ENCODE measurements at regions not wholly inside any gene's neighbourhood (a gene's known extent, or its start where the extent isn't known, plus 50 kb on each side); places are given as distances from the start of the nearest gene placed in this dataset.

DNA sequence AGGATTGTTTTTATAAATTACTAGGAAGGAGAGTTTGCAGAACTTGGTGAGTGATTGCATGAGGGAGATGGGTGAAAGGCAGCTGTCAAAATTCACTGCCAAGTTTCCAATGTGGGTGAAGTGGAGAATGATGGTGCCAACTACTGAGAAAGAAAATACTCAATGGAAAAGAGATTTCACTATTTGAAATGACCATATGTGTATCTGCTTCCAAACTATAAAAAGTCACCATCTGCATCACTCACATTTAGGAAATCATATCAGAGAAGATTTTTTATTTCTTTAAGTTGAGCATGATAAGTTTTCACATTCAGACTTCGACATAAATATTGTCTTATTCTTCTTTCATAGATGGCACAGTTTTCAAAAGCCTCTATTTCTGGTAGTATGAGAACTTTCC is 570.0 kb upstream of the DSEL start:
- Histone ChIP-seq H3K9me3 (ENCODE audit: low read length) (no peaks in the 10 kb centered on the region), H3K36me3 (ENCODE audit: insufficient read depth, low read length) (no peaks in the 10 kb centered on the region), H3K9ac (ENCODE audit: low read length) (no peak overlapping the region), H3K4me1 (ENCODE audit: insufficient read depth, low read length) (no peaks in the 10 kb centered on the region), H3K27ac (ENCODE audit: low read depth, low read length) (no peak overlapping the region), H3K4me3 (ENCODE audit: low read depth in 1 of 2, low read length in 2 of 2) (no peak overlapping the region), H3K27me3 (ENCODE audit: control insufficient read depth in 1 of 2, insufficient read depth in 2 of 2, low read length in 2 of 2) (no peaks in the 10 kb centered on the region)

DNA sequence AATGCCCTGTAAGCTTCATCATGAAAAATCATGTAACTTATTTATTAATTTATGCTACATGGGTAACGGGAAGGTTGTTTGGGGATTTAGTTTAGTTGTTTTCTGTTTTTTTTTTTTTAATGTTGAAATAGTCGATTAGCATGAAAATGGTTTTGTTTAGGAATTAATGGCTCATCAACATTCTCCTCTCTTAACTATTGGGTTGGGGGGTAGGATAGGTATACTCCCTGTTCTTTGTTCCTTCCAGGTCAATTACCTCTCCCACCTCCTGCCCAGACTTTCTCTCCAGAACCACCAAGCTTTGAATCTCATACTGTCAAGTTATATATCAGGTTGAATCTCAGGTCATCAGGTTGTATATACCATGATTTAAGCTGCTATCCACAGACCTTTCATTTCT is 568.7 kb upstream of the DSEL start:
- Histone ChIP-seq H3K9me3 (ENCODE audit: low read length) (no peaks in the 10 kb centered on the region), H3K27me3 (ENCODE audit: control insufficient read depth in 1 of 2, insufficient read depth in 2 of 2, low read length in 2 of 2) (no peaks in the 10 kb centered on the region), H3K36me3 (ENCODE audit: insufficient read depth, low read length) (no peaks in the 10 kb centered on the region), H3K4me1 (ENCODE audit: insufficient read depth, low read length) (no peaks in the 10 kb centered on the region), H3K4me3 (ENCODE audit: low read depth in 1 of 2, low read length in 2 of 2) (no peak overlapping the region), H3K27ac (ENCODE audit: low read depth, low read length) (no peak overlapping the region), H3K9ac (ENCODE audit: low read length) (no peak overlapping the region)

DNA sequence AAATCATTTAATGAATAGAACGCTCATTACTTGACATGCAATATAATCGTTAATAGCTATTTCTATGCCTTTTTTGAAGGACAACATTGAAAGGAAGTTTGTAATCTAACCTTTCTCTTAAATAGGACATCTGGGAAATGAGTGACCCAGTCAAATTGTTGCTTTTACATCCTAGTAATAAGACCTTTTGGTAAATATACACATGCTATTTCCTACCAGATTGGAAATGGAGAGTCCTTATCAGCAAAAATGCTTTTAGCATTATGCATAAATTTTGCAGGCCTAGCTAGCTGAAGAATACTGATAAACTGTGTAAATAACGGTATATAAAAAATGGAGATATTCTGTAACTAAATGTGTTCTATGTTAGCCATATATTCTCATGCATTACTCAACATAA is 567.3 kb upstream of the DSEL start:
- H3K4me3 ChIP-seq (ENCODE audit: low read depth in 1 of 2, low read length in 2 of 2), result no peak overlapping the region
- no peaks in the 10 kb centered on the region for H3K4me1 ChIP-seq (ENCODE audit: insufficient read depth, low read length)
- no peaks in the 10 kb centered on the region for H3K9me3 ChIP-seq (ENCODE audit: low read length)
- H3K27me3 ChIP-seq (ENCODE audit: control insufficient read depth in 1 of 2, insufficient read depth in 2 of 2, low read length in 2 of 2), result no peaks in the 10 kb centered on the region
- H3K9ac ChIP-seq (ENCODE audit: low read length), result no peak overlapping the region
- no peaks in the 10 kb centered on the region for H3K36me3 ChIP-seq (ENCODE audit: insufficient read depth, low read length)
- no peak overlapping the region for H3K27ac ChIP-seq (ENCODE audit: low read depth, low read length)

DNA sequence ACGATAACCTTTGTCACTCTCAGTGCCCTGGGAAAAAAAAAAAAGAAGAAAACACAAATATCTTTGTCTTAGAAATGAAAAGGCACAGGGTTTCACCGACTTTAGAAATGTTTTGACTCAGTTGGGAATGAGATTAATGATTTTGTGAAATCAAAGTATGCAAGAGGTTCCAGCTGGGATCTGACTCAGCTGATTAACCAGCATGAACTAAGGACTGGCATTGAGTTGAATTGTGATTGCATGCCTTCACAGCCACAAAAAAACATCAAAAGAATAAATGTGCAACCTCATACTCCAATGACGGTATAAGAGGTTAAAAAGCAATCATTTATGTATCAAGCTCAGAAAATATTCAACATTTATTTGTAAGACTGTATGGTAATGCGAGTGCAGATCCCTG is 566.6 kb upstream of the DSEL start:
- H3K4me1 ChIP-seq (ENCODE audit: insufficient read depth, low read length), result no peaks in the 10 kb centered on the region
- no peak overlapping the region for H3K27ac ChIP-seq (ENCODE audit: low read depth, low read length)
- H3K9me3 ChIP-seq (ENCODE audit: low read length), result no peaks in the 10 kb centered on the region
- H3K27me3 ChIP-seq (ENCODE audit: control insufficient read depth in 1 of 2, insufficient read depth in 2 of 2, low read length in 2 of 2), result no peaks in the 10 kb centered on the region
- no peak overlapping the region for H3K4me3 ChIP-seq (ENCODE audit: low read depth in 1 of 2, low read length in 2 of 2)
- no peak overlapping the region for H3K9ac ChIP-seq (ENCODE audit: low read length)
- H3K36me3 ChIP-seq (ENCODE audit: insufficient read depth, low read length), result no peaks in the 10 kb centered on the region

DNA sequence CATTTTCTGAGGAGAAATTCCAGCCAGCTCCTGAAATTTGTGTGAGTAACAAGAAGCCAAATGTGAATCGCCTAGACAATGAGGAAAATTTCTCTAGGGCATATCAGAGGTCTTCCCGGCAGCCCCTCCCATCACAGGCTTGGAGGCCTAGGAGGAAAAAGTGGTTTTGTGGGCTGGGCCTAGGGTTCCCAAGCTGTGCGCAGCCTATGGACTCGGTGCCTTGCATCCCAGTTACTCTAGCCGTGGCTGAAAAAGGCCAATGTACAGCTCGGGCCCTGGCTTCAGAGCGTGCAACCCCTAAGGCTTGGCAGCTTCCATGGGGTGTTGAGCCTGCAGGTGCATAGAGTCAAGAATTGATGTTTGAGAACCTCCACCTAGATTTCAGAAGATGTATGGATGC is 556.2 kb upstream of the DSEL start:
- Histone ChIP-seq H3K9me3 (ENCODE audit: low read length) (no peaks in the 10 kb centered on the region), H3K36me3 (ENCODE audit: insufficient read depth, low read length) (no peaks in the 10 kb centered on the region), H3K27me3 (ENCODE audit: control insufficient read depth in 1 of 2, insufficient read depth in 2 of 2, low read length in 2 of 2) (no peaks in the 10 kb centered on the region), H3K27ac (ENCODE audit: low read depth, low read length) (no peak overlapping the region), H3K4me3 (ENCODE audit: low read depth in 1 of 2, low read length in 2 of 2) (no peak overlapping the region), H3K4me1 (ENCODE audit: insufficient read depth, low read length) (no peaks in the 10 kb centered on the region), H3K9ac (ENCODE audit: low read length) (no peak overlapping the region)

DNA sequence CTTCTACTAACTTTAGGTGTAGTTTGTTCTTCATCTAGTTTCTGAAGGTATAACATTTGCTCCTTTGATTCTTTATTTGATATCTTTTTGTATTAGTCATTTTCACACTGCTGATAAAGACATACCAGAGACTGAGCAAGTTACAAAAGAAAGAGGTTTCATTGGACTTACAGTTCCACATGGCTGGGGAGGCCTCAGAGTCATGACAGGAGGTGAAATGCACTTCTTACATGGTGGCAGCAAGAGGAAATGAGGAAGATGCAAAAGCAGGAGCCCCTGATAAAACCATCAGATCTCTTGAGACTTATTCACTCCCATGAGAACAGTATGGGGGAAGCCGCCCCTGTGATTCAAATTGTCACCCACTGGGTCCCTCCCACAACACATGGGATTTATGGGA is 544.4 kb upstream of the DSEL start:
- H3K9ac ChIP-seq (ENCODE audit: low read length), result no peak overlapping the region
- no peaks in the 10 kb centered on the region for H3K9me3 ChIP-seq (ENCODE audit: low read length)
- H3K27me3 ChIP-seq (ENCODE audit: control insufficient read depth in 1 of 2, insufficient read depth in 2 of 2, low read length in 2 of 2), result no peaks in the 10 kb centered on the region
- no peak overlapping the region for H3K27ac ChIP-seq (ENCODE audit: low read depth, low read length)
- no peak overlapping the region for H3K4me3 ChIP-seq (ENCODE audit: low read depth in 1 of 2, low read length in 2 of 2)
- H3K4me1 ChIP-seq (ENCODE audit: insufficient read depth, low read length), result no peaks in the 10 kb centered on the region
- H3K36me3 ChIP-seq (ENCODE audit: insufficient read depth, low read length), result no peaks in the 10 kb centered on the region

DNA sequence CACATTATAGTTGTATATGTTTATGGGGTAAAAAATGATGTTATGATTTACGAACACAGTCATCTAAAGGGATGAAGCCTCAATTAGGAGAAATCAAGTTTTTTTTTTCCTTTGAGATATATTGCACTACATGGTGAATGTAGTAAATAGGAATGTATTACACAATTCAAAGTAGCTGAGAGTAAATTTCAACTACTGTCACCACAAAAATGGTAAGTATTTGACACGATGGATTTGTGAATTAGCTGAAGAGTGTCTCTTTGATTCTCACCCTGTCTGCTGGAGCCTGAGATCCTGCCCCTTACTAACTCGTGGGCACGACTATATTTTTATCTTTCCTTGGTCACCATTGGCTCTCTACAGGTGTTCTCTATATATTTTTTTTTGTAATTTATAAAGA is 540.4 kb upstream of the DSEL start:
- Histone ChIP-seq H3K27me3 (ENCODE audit: control insufficient read depth in 1 of 2, insufficient read depth in 2 of 2, low read length in 2 of 2) (no peaks in the 10 kb centered on the region), H3K9ac (ENCODE audit: low read length) (no peak overlapping the region), H3K36me3 (ENCODE audit: insufficient read depth, low read length) (no peaks in the 10 kb centered on the region), H3K27ac (ENCODE audit: low read depth, low read length) (no peak overlapping the region), H3K4me1 (ENCODE audit: insufficient read depth, low read length) (no peaks in the 10 kb centered on the region), H3K4me3 (ENCODE audit: low read depth in 1 of 2, low read length in 2 of 2) (no peak overlapping the region), H3K9me3 (ENCODE audit: low read length) (no peaks in the 10 kb centered on the region)

DNA sequence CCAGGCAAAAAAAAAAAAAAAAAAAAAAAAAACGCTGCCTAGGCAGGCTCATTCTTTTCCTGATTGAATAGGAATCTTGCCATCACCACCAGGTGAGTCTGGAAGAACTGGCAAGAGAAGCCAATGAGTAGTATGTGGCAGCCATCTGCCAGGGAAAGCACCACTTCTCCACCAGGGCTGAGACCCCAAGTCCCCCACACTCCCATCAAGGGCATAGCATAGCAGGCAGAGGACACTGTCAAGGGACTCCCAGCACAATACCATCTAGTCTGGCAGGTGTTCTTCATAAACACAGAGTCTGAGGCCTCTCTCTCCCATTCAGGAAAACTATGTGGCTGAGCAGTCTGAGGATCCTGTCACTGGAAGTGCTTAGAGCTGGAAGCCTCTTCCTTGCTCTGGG is 538.1 kb upstream of the DSEL start:
- Histone ChIP-seq H3K4me3 (ENCODE audit: low read depth in 1 of 2, low read length in 2 of 2) (no peak overlapping the region), H3K9me3 (ENCODE audit: low read length) (no peaks in the 10 kb centered on the region), H3K27ac (ENCODE audit: low read depth, low read length) (no peak overlapping the region), H3K36me3 (ENCODE audit: insufficient read depth, low read length) (no peaks in the 10 kb centered on the region), H3K4me1 (ENCODE audit: insufficient read depth, low read length) (no peaks in the 10 kb centered on the region), H3K9ac (ENCODE audit: low read length) (no peak overlapping the region), H3K27me3 (ENCODE audit: control insufficient read depth in 1 of 2, insufficient read depth in 2 of 2, low read length in 2 of 2) (no peaks in the 10 kb centered on the region)

DNA sequence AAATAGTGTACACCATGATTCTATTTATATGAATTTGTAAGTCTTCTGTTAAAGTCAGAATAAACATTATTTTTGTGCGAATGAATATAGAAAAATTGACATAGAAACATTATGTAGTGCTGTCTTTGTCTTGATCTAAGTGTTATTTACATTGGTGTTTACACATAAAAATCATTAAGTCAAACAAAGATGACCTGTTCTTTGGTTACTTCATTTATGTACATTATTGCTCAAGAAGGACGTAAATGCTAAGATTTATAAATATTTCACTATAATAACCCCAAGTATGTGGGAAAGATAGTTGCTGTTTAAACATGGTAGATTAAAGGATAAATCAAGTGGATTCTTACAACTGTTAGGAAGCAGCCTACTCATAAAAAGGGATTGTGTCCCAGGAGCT is 536.8 kb upstream of the DSEL start:
- no peak overlapping the region for H3K4me3 ChIP-seq (ENCODE audit: low read depth in 1 of 2, low read length in 2 of 2)
- no peaks in the 10 kb centered on the region for H3K9me3 ChIP-seq (ENCODE audit: low read length)
- no peaks in the 10 kb centered on the region for H3K36me3 ChIP-seq (ENCODE audit: insufficient read depth, low read length)
- H3K27ac ChIP-seq (ENCODE audit: low read depth, low read length), result no peak overlapping the region
- H3K9ac ChIP-seq (ENCODE audit: low read length), result no peak overlapping the region
- no peaks in the 10 kb centered on the region for H3K27me3 ChIP-seq (ENCODE audit: control insufficient read depth in 1 of 2, insufficient read depth in 2 of 2, low read length in 2 of 2)
- H3K4me1 ChIP-seq (ENCODE audit: insufficient read depth, low read length), result no peaks in the 10 kb centered on the region

DNA sequence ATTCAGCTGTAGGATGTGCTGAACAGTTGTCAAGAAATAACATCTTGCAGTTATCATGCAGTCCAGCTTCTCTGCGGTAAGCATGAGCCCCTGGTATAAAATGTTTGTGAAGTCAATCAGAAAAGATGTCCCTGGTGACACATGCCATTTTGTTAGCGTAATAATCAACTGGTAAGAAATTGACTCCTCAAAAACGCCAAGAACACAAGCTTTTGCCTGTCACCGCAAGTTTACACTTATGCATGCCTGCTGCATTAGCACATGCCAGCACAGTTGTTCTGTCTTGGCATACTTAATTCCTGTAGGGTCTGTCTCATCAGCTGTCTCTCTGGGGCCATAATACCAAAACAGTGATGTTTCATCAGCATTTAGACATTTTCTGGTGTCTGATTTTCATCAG is 524.8 kb upstream of the DSEL start:
- H3K36me3 ChIP-seq (ENCODE audit: insufficient read depth, low read length), result no peaks in the 10 kb centered on the region
- H3K27ac ChIP-seq (ENCODE audit: low read depth, low read length), result no peak overlapping the region
- H3K27me3 ChIP-seq (ENCODE audit: control insufficient read depth in 1 of 2, insufficient read depth in 2 of 2, low read length in 2 of 2), result no peaks in the 10 kb centered on the region
- H3K9me3 ChIP-seq (ENCODE audit: low read length), result no peaks in the 10 kb centered on the region
- H3K4me1 ChIP-seq (ENCODE audit: insufficient read depth, low read length), result no peaks in the 10 kb centered on the region
- no peak overlapping the region for H3K9ac ChIP-seq (ENCODE audit: low read length)
- H3K4me3 ChIP-seq (ENCODE audit: low read depth in 1 of 2, low read length in 2 of 2), result no peak overlapping the region

DNA sequence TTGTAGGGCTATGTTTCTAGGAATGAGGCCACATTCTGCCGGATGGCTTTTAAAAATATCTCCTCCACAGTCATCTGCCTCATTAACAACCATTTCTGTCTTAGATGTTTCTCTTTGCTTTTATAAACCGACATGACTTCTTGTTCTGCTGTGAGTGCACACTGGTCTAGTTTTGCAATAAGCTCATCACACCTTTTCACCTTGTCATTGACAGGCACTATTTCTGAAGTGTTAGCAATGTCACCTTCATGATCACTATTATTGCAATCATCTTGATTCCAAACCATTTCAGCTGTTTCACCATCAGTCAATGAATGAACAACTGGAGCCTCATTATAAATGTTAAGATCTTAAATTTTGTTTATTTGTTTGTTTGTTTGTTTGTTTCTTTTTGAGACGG is 523.7 kb upstream of the DSEL start:
- Histone ChIP-seq H3K9me3 (ENCODE audit: low read length) (no peaks in the 10 kb centered on the region), H3K4me3 (ENCODE audit: low read depth in 1 of 2, low read length in 2 of 2) (no peak overlapping the region), H3K4me1 (ENCODE audit: insufficient read depth, low read length) (no peaks in the 10 kb centered on the region), H3K9ac (ENCODE audit: low read length) (no peak overlapping the region), H3K36me3 (ENCODE audit: insufficient read depth, low read length) (no peaks in the 10 kb centered on the region), H3K27me3 (ENCODE audit: control insufficient read depth in 1 of 2, insufficient read depth in 2 of 2, low read length in 2 of 2) (no peaks in the 10 kb centered on the region), H3K27ac (ENCODE audit: low read depth, low read length) (no peak overlapping the region)

DNA sequence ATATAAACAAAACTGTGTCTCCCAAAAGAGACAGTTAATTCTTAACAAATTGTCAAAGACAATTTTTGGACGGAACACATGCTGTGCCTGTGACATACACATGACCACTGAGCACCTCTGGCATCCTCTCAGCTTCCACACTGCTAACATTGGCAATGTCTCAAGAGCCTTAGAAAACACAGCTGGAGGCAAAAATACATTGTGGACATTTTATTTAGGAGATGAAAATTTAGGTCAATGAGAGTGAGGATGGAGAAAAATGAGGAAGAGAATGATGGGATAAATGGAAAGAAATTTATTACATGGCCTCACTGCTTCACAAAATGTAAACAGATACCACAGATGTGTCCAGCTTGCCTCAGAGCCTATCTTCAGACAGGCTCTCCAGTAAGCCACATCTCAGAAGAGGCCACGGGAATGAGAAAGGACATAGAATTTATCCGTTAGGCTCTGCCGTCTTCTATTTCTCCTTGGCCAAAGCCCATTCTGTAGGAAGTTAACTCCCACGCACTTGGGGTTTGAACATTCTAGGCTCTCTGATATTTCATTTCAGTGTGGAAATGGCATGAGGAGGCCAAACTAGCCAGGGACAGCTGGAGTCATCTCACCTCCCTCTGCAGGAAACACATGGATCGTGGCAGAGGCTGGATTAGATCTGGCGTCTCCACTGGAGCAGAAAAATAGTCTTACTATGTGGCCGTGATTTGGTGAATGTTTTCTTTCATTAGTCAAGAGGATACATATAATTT is 519.4 kb upstream of the DSEL start:
- H3K27ac ChIP-seq (ENCODE audit: low read depth, low read length), result no peak overlapping the region
- H3K9me3 ChIP-seq (ENCODE audit: low read length), result no peaks in the 10 kb centered on the region
- H3K4me1 ChIP-seq (ENCODE audit: insufficient read depth, low read length), result no peaks in the 10 kb centered on the region
- no peaks in the 10 kb centered on the region for H3K36me3 ChIP-seq (ENCODE audit: insufficient read depth, low read length)
- no peaks in the 10 kb centered on the region for H3K27me3 ChIP-seq (ENCODE audit: control insufficient read depth in 1 of 2, insufficient read depth in 2 of 2, low read length in 2 of 2)
- no peak overlapping the region for H3K4me3 ChIP-seq (ENCODE audit: low read depth in 1 of 2, low read length in 2 of 2)
- no peak overlapping the region for H3K9ac ChIP-seq (ENCODE audit: low read length)

All from muscle layer of colon (tissue), 2 donors.